Left lung (tissue), 4 donors: ENCODE measurements at regions not wholly inside any gene's neighbourhood (a gene's known extent, or its start where the extent isn't known, plus 50 kb on each side); places are given as distances from the start of the nearest gene placed in this dataset.

Experiments
- ATAC-seq: fragments of 200-7000 bp; cut with Tn5 transposase; one replicate; pipeline ENCODE4 v1.9.1; 2020; ENCODE audit warnings: moderate library complexity
- DNase-seq, 4 donors: peaks; one replicate each; pipeline ENCODE4 v3.0.0-alpha.2; 2013 to 2020
- H3K27ac ChIP-seq, 2 donors: fragments of 200-600 bp; sonication (generic) in 1 of 2; one replicate each; pipeline versions ENCODE4 v1.5.0 to v1.8.0; 2020 to 2021
- H3K27me3 ChIP-seq, 2 donors: fragments of 200-600 bp; sonication (generic) in 1 of 2; one replicate each; pipeline versions ENCODE4 v1.5.0 to v1.8.0; 2020 to 2021
- H3K36me3 ChIP-seq, 2 donors: fragments of 200-600 bp; sonication (generic) in 1 of 2; one replicate each; pipeline versions ENCODE4 v1.5.0 to v1.8.0; 2020 to 2021
- H3K4me1 ChIP-seq, 2 donors: fragments of 200-600 bp; one replicate each; pipeline ENCODE4 v1.8.0; 2021
- H3K4me3 ChIP-seq, 2 donors: fragments of 200-600 bp; sonication (generic) in 1 of 2; one replicate each; pipeline versions ENCODE4 v1.5.0 to v1.8.0; 2020 to 2021; ENCODE audit warnings: mild to moderate bottlenecking in 1 of 2
- H3K9me3 ChIP-seq, 2 donors: fragments of 200-600 bp; sonication (generic) in 1 of 2; one replicate each; pipeline versions ENCODE4 v1.5.0 to v1.8.0; 2020 to 2021
- CTCF ChIP-seq, 2 donors: fragments of 200-600 bp; sonication (generic) in 1 of 2; IDR thresholded peaks; one replicate each; pipeline versions ENCODE4 v1.5.0 to v1.8.0; 2021; ENCODE audit warnings: antibody characterized with exemption in 2 of 2
- intact Hi-C, 2 donors: fragments of 100-400 bp; cut with DNase I; formaldehyde crosslinking; loops; one replicate each; pipeline versions ENCODE4 v1.11.2 to v1.14.2; 2022
- donor health status: DM: no; HTN: yes; CAD: no.
- donor health status: DM: no; HTN: no; CAD: no.

- TF ChIP-seq CTCF (IDR thresholded peaks at IDR 0.05) = no peak
- H3K27me3 ChIP-seq = no peaks in the 10 kb centered on the region
- H3K27ac ChIP-seq = no peak overlapping the region
- intact Hi-C loops = no loop called here
- ATAC-seq (no peak), DNase-seq (no peak)
- no peak overlapping the region for H3K4me3 ChIP-seq
- no peaks in the 10 kb centered on the region for H3K9me3 ChIP-seq
- H3K4me1 ChIP-seq = no peaks in the 10 kb centered on the region
- no peaks in the 10 kb centered on the region for H3K36me3 ChIP-seq
Observed at GRCh38 chr6:82608781-82609180, 245.2 kb downstream of the TPBG start.

- Histone ChIP-seq H3K9me3 (no peaks in the 10 kb centered on the region), H3K4me3 (no peak overlapping the region), H3K27me3 (no peaks in the 10 kb centered on the region), H3K4me1 (no peaks in the 10 kb centered on the region), H3K36me3 (no peaks in the 10 kb centered on the region), H3K27ac (no peak overlapping the region)
- ATAC-seq (no peak), DNase-seq (no peak)
- TF ChIP-seq CTCF (IDR thresholded peaks at IDR 0.05) = no peak
- intact Hi-C loops = no loop called here
Observed at GRCh38 chr6:82611751-82612150, 248.1 kb downstream of the TPBG start.

- intact Hi-C loops = no loop called here
- no peak for TF ChIP-seq CTCF (IDR thresholded peaks at IDR 0.05)
- Histone ChIP-seq H3K27ac (no peak overlapping the region), H3K4me3 (no peak overlapping the region), H3K9me3 (no peaks in the 10 kb centered on the region), H3K36me3 (no peaks in the 10 kb centered on the region), H3K27me3 (no peaks in the 10 kb centered on the region), H3K4me1 (no peaks in the 10 kb centered on the region)
- DNase-seq (no peak), ATAC-seq (no peak)
Observed at GRCh38 chr6:82612475-82613039, 248.9 kb downstream of the TPBG start.

- H3K27me3 ChIP-seq = no peaks in the 10 kb centered on the region
- DNase-seq (no peak), ATAC-seq (no peak)
- no peaks in the 10 kb centered on the region for H3K9me3 ChIP-seq
- TF ChIP-seq CTCF (IDR thresholded peaks at IDR 0.05) = no peak
- no peak overlapping the region for H3K27ac ChIP-seq
- no peaks in the 10 kb centered on the region for H3K36me3 ChIP-seq
- no peaks in the 10 kb centered on the region for H3K4me1 ChIP-seq
- intact Hi-C loops = no loop called here
- no peak overlapping the region for H3K4me3 ChIP-seq
Observed at GRCh38 chr6:82614518-82614917, 250.9 kb downstream of the TPBG start.

- Histone ChIP-seq H3K27ac (no peak overlapping the region), H3K9me3 (peaks cover 0 to under 1% of the 10 kb centered on the region in 2 donors), H3K4me3 (no peak overlapping the region), H3K36me3 (no peaks in the 10 kb centered on the region), H3K27me3 (no peaks in the 10 kb centered on the region), H3K4me1 (no peaks in the 10 kb centered on the region)
- DNase-seq (no peak), ATAC-seq (no peak)
- TF ChIP-seq CTCF (IDR thresholded peaks at IDR 0.05) = no peak
- intact Hi-C loops = no loop called here
Observed at GRCh38 chr6:82616386-82617028, 252.9 kb downstream of the TPBG start.
